Suppressor macrophage treated with lipopolysaccharide for 4 hours (primary cell): ENCODE measurements at regions not wholly inside any gene's neighbourhood (a gene's known extent, or its start where the extent isn't known, plus 50 kb on each side); places are given as distances from the start of the nearest gene placed in this dataset.
A peak's percentile ranks its signal among the peaks of the same experiment; 100 is the strongest.

Source experiments
- DNase-seq: peaks from one replicate; pipeline ENCODE4 v3.0.0-alpha.2; 2020

GRCh38 chr2:199707593-199708185 is 143.3 kb downstream of the FTCDNL1 start:
- no peak for DNase-seq

- no peak for DNase-seq
Observed at GRCh38 chr2:199705538-199705937, 145.5 kb downstream of the FTCDNL1 start.

GRCh38 chr2:199704358-199705238 is 146.4 kb downstream of the FTCDNL1 start:
- peak; percentile 77 for DNase-seq

GRCh38 chr2:199703199-199703598 is 147.8 kb downstream of the FTCDNL1 start:
- no peak for DNase-seq

GRCh38 chr2:199697469-199697868 is 153.5 kb downstream of the FTCDNL1 start:
- no peak for DNase-seq

- no peak for DNase-seq
Observed at GRCh38 chr2:199696048-199696447, 154.9 kb downstream of the FTCDNL1 start.

- no peak for DNase-seq
Observed at GRCh38 chr2:199693861-199694260, 157.1 kb downstream of the FTCDNL1 start.

- DNase-seq = no peak
Observed at GRCh38 chr2:199692489-199692888, 158.5 kb downstream of the FTCDNL1 start.

- no peak for DNase-seq
Observed at GRCh38 chr2:199690225-199690624, 160.8 kb downstream of the FTCDNL1 start.

GRCh38 chr2:199685669-199686068 is 165.3 kb downstream of the FTCDNL1 start:
- DNase-seq = no peak

GRCh38 chr2:199684832-199685231 is 166.2 kb downstream of the FTCDNL1 start:
- no peak for DNase-seq

GRCh38 chr2:199684168-199684567 is 166.8 kb downstream of the FTCDNL1 start:
- no peak for DNase-seq

GRCh38 chr2:199682001-199682400 is 169.0 kb downstream of the FTCDNL1 start:
- no peak for DNase-seq

GRCh38 chr2:199680482-199680881 is 170.5 kb downstream of the FTCDNL1 start:
- DNase-seq = no peak

GRCh38 chr2:199679883-199680282 is 171.1 kb downstream of the FTCDNL1 start:
- DNase-seq = no peak

GRCh38 chr2:199677881-199678280 is 173.1 kb downstream of the FTCDNL1 start:
- DNase-seq = no peak

- DNase-seq = no peak
Observed at GRCh38 chr2:199668645-199669044, 182.3 kb downstream of the FTCDNL1 start.

- DNase-seq = peak; percentile 53
Observed at GRCh38 chr2:199663157-199663556, 187.8 kb downstream of the FTCDNL1 start.

- no peak for DNase-seq
Observed at GRCh38 chr2:199662255-199662654, 188.7 kb downstream of the FTCDNL1 start.

GRCh38 chr2:199660167-199660566 is 190.8 kb downstream of the FTCDNL1 start:
- DNase-seq = no peak

GRCh38 chr2:199659207-199659606 is 191.8 kb downstream of the FTCDNL1 start:
- peak; percentile 17 for DNase-seq

- no peak for DNase-seq
Observed at GRCh38 chr2:199646439-199646838, 188.7 kb upstream of the SATB2 start.

- no peak for DNase-seq
Observed at GRCh38 chr2:199631129-199631528, 173.4 kb upstream of the SATB2 start.

GRCh38 chr2:199629301-199629700 is 171.6 kb upstream of the SATB2 start:
- DNase-seq = no peak
